ENCODE measurements at regions not wholly inside any gene's neighbourhood (a gene's known extent, or its start where the extent isn't known, plus 50 kb on each side); places are given as distances from the start of the nearest gene placed in this dataset.
"Not testable (repeated sequence)": the region's sequence is repeated elsewhere in the genome, so short reads cannot be mapped to it uniquely, and the experiment has no call there.

DNA sequence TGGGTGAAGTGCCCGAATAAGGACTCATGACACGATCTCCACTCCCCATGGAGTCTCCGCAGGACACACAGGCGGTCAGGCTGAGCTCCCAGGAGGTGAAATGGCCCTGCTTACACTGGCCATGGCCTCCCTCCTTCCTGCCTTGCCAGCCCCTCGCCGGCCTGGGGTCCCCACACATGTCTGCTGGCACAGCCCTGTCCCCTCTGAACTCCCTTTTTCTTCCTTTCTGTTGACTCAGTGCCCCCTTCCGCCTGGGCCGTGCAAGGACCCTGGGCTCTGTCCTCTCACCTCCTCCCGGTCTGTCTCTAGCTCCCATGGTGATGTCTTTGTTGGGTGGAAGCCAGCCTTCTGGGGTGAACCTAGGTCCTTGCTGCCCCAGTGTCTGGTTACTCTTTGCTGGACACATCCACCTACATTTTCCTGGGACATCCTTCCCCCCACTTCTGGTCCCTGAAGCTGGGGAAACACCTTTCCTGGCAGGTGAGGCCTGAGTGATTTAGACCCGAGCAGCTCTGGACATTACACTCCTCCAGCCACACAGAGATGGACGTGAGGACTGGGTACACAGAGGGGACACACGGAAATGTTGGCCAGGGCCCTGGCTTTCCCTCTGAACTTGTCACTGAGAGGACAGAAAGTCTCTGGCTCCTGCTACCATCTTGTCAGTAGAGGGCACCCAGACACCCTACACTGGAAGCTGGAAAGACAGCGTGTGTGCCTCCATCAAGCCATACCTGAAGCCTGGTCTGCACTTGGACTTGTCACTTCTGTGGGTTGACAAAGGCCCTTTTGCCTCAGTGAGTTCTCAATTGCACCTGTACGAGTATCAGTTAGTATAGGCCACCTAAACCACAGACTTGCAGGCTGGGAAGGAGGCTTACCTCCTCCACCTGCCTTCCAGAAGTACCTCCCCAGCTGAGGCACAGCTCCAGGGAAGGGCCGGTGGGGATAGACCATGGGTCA, 864.3 kb downstream of the TBC1D22A start:
- DNase-seq = no peak

DNA sequence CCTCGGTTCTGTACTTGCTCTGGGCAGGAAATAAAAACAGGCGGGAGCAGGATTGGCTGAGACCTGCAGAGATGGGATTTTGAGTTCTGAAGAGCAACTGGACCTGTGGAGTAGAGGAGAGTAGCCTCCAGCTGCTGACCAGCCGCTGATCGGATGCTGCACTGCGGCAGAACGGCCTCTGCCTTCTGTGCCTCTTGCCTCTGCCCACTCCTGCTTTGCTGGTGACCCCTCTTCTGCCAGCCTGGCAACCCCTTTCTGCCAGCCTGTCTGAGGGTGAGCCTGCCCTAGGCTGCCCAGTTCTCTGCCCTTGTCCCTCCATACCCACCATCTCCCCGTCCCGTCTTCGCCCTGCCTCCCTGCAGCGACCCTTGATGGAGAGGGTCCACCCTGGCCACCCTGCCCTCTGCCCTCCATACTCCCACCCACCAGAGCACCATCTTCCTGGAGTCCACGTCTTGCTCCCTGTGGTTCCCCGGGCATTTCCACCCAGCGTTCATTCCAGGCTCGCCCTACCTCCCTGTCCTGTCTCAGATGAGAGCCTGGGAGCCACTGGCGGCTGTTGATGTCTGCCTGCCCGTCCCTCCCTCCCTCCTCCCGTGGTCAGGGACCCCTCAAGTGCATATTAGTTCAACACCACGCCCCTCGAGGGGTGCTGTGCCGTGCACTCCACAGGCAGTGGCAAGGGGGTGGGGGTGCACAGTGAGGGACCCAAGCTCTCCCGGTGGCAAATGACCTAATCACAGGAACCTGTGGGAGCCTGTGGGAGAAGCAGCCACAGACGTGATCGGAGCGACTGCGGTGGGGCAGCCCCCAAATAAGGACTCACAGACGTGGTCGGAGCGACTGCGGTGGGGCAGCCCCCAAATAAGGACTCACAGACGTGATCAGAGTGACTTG, 863.3 kb downstream of the TBC1D22A start:
- no peak for DNase-seq

DNA sequence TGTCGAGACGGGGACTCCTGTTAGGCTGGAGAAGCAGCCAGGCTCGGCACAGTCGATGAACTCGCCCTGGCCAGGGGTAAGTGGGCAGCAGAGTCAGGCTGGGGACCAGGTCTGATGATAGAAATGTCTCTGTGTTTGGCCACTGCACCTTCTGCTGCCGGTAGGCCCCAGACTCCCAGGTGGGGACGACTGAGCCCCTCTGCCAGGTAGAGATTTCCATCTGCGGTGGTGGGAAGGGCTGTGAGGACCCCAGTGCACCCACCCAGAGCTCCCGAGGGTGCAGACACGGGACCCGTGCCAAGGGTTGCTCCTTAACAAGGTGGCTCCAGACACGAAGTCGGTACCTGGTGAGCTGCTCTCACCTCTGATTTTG, 862.5 kb downstream of the TBC1D22A start:
- DNase-seq = no peak

DNA sequence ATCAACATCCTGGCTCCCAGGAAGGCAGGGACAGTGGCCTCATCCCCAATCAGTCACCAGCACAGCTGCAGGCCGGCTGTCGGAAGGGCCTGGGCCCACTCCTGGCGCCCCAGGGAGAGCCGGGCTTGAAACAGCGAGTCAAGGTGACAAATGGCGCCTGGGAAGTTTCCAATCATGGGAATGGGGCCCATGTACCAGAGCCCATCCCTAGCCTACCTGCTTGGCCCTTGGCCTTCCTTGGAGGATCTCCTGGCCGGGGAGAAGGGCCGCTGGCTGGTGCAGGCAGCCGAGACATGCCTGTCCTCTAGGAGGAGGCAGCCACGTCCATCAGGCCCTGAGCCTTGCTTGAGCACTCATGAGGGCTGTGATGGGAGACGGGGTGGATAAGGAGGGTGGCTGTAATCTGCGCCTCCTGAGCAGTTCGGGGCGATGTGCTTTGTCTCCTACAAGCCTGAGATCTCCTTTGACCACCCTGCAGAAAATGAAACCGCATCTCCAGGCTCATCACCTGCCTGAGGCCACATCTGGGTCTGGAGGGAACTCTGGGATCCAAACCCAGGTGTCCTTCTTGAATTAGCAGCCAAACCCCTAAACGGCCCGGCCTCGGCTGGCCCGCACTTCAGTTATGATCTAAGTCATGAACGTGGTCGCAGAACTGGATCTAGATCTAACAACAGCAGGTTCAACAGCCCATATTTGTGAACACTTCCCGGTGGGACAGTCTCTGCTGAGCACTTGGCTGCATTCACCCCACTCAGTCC, 862.0 kb downstream of the TBC1D22A start:
- no peak for DNase-seq

DNA sequence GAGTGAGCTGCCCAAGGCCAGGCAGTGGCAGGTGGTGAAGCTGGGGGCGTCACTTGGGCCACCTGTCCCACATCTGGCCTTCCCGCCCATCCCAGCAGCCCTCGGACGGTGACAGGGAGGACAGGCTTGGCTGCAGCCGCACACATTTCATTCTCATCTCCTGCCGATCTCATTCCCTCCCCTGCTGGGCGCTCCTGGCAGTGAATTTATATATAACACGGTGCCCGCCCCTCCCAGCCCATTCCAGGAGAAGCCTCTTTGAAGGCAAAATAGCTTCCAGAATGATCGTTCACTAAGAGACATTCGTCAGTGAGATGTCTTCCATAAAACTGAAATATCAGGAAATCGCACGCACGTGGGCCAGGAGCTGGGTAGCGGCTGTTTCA, 861.3 kb downstream of the TBC1D22A start:
- DNase-seq = no peak

DNA sequence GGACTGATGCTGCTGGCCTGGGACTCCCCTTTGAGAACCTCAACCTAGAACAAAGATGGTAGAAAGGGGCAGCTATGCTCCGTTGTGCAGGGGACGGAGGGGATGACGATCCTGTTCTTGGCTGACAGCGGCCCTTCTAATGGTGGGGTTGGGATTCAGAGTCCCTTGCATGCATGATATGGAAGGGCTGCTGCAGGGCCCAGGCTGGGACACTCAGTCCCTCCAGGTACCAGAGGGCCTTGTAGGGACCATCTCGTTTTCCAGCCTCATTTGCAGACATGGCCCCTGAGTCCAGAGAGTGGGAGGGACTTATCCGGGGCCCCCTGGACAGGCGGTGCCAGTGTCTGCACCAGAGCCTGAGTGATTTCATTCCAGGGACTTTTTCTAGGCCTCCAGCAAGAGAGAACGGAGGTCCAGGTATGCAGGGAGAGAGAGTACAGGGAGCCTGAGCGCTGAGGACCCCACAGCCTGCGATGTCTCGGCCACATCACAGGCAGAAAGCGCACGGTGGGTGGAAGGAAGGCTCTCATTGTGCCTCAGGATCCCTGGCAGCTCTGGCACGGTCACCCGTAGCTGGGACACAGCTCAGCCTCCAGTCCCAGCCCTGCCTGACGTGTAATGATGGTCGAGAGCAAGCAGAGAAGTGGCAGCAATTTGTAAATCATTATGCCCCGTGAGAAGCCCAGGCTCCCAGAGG, 860.8 kb downstream of the TBC1D22A start:
- DNase-seq = no peak

DNA sequence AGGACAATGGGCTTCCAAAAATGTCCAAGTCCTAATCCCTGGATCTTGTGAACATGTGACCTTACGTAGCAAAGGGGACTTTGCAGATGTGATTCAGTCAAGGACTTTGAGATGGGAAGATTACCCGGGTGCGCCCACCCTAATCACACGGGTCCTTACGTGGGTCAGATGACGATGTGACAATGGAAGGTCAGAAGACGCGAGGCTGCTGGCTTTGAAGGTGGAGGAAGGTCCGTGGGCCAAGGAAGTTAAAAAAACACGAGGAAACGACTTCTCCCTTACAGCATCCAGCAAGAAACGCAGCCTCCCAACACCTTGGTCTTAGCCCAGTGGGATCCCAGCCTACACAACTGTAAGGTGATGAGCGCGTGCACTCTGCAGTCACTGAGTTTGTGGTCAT, 860.1 kb downstream of the TBC1D22A start:
- DNase-seq = no peak

DNA sequence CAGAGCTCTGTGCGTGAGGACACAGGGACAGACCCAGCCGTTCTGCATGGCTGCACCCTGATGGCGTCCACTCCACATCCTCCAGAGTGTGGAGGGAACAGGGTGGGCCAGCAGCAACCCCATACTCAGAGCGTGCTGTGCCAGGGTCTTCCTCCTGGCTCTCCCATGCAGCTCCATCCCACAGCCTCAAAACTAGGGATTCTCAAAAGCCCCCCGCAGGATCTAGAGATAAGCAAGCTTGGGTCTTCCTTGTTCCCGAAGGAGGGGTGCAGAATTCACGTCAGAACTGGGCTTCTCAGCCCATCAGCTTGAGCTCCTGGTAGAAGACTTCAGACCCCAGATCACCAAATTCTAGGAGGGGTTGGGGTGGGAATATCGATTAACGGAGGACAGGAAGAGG, 858.8 kb downstream of the TBC1D22A start:
- DNase-seq = no peak

DNA sequence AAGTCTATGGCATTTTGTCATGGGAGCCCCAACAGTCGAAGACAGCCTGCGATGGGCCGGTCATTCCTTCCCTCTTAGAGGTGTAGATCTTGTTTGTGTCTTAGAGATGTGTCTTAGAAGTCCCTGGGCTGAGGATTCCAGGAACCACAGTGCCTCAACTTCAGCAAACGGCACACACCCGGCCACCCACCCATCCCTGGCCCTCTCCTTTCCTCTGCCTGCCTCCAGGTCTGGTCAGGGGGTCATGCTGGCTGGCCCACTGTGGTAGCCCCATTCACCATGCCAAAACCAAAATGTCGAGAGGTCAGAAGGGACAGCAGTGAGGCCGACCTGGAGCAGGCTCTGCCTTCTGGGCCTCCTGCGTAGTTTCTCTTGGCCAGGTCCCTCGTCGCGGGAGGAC, 857.9 kb downstream of the TBC1D22A start:
- DNase-seq = no peak

DNA sequence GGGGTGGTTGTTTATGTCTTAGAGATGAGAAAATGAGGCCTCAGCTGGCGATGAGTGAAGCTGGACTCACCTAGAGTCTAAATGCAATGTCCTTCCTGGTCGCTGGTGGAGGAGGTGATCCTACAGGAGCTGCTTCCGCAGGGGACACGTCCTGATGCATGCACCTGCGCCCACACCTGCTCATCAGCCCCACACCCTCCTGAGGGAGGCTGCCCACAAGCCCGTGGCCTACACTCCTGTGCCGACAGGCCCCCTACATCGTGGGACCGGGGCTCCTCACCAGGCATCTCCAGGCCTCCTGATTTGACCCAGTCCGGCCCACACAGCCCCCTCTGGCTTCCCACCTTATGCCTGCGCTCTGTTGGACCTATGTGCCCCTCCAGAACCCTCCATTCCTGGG, 857.2 kb downstream of the TBC1D22A start:
- DNase-seq = no peak

DNA sequence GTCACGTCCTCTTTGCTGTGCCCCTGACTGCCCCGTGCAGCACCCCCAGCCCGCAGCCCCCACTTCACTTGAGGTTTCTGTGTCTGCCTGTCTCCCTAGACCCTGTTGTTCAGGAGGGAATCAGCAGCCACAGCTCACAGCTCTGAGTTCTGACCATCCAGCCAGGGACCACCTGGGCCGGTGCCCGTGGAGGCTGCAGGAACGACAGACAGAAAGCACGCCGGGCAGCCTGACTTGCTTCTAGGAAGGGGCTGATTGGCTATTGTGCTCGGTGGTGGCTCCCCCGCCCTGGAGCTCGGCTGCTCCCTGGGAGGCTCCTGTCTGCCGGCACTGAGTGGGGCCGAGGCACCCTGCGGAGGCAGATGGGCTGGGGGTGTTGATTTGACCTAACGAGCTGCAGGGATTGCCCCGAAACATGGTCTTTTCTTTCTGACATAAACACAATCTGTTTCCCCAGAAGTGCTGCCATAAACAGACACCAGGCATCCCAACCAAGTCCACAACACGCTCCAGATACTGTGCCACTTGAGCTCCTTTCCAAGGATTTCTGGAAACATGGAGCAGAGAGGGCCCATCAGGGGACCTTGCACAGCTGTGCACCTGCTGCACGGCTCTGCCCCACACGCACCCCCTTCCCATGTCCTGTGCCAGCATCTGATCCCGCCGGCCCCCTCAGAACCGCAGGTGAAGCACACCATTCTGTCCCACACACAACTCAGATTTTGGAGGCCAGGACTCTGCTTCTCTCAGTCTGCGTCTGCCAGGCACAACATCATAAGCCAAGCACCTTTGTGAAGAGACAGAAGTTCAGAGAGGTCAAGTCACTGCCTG, 855.9 kb downstream of the TBC1D22A start:
- no peak for DNase-seq

DNA sequence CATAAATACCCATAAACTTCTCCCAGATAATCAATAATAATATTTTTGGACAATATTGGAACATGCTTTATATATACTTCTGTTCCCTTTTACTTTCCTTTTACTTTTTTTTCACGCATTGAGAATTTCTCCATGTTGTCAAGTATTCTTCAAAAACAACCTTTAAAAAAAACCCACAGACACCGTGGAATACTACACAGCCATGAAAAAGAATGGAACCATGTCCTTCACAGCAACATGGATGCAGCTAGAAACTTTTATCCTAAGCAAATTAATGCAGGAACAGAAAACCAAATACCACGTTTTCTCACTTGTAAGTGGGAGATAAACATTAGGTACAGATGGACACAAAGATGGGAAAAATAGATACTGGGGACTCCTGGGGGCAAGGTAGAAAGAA, 854.7 kb downstream of the TBC1D22A start:
- no peak for DNase-seq

DNA sequence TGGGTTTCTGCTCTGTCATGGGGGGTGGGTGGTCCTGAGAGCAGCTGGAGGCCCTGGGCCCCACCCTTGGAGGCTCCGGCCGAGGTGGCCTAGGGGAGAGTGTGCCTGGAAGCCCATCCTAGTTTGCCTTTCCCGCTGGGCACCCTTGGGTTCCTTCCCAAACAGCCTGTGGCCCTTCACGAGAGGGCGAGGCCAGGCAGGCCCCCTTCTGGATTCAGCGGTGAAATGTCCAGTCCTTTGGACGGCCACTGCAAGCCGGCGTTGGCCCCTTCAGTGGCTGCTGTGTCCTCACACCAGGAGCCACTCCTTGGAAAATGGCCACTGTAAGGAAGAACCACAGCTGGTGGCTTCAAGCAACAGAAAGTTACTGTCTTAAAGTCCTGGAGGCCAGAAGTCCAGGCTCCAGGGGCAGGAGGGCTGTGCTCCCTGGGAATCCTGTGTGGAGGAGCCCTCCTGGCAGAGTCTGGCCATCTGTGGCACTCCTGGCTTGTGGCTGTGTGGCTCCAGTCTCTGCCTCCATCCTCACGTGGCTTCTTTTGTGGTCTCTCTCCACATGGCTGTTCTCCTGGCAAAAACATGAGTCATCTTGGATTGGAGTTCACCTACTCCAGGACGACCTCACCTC, 854.1 kb downstream of the TBC1D22A start:
- no peak for DNase-seq

DNA sequence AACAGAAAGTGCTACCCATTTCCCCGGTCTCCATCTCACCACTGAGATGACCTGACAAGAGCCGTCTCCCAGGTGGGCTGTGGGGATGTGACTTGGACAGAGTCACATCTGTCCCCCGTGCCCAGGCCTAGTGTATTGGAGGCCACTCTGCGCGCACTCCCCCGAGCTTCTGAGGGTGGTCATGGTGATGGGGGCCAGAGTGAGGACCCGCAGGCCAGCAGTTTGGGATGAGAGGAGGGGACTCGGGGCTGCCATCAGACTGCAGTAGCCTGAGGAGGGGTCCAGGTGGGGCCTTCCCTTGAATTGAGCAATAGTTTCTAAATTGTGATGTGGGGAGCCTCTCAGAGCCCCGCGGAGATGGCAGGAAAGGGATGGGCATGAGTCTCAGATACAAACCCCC, 852.6 kb downstream of the TBC1D22A start:
- no peak for DNase-seq

DNA sequence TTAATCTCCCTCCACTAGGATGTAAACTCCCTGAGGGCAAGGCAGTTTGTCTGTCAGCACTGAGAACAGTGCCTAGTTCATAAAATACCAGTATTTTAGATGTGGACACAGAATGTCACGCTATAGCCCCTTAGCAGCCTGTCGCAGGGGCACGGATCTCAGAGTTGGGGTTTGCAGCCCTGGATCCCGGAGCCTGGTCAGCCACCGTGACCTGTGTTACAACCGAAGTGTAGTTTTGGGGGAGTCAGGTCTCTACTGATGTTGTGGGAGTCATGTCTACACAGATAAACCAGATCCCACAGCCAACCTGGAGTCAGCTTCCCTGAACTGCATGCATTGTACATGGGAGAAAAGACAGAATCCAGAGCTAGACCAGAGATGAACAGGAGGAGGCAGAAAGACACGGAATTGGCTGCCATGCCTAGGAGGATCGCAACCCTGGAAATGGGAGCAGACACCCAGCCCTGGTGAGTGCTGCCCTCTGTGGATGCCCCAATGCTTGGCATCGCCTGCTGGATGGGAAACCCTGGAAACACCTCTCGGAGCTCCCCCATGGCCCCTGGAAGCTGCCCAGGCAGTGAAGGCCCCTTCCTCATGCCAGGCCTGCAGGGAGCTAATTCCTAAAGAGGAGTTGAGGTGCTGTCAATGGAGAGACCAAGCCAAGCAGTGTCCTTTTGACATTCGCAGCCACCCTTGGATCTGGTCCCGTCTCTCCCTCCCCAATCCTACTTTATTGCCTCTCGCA, 851.3 kb downstream of the TBC1D22A start:
- DNase-seq = no peak

DNA sequence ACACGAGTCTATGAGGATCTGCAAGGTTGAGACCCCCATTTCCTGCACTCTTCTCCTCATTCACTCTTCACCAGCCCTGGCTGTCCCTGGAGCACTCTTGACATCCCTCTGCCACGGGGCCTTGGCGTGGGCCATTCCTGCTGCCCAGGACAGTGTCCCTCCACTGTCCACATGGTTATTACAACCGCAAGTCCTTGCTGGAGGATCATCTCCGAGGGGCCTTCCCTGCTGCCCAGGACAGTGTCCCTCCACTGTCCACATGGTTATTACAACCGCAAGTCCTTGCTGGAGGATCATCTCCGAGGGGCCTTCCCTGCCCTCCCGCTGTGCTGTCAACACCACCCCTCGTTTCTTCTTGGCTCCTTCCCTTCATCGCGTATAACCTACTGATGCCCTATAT, 850.7 kb downstream of the TBC1D22A start:
- not testable (repeated sequence) for DNase-seq

DNA sequence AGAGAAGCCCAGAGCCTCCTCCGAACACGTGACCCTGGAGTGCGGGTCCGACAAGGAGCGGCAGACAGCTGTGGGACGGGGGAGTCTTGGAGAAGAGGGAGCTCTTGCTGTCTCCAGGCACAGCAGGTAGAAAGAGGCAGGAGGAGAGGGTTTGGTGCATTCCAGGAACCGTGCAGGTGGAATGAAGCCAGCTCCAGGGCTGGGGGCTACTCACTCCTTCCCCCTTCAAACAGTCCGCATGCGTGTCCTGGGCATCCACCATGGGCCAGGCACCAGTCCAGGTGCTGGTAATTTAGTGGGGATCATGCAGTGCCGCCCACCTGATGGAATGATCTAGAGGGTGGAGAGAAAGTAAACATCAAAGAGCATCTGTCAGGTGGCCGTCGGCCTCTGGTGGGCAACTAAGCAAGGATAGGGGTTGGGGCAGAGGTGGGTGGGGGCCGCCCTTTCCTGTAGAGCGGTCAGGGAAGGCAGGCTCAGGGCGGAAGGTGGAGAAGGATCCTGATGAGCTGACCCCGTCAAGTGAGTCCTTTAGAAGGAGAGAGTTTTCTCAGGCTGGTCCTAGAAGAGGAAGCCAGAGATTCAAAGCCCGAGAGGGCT, 850.0 kb downstream of the TBC1D22A start:
- no peak for DNase-seq

DNA sequence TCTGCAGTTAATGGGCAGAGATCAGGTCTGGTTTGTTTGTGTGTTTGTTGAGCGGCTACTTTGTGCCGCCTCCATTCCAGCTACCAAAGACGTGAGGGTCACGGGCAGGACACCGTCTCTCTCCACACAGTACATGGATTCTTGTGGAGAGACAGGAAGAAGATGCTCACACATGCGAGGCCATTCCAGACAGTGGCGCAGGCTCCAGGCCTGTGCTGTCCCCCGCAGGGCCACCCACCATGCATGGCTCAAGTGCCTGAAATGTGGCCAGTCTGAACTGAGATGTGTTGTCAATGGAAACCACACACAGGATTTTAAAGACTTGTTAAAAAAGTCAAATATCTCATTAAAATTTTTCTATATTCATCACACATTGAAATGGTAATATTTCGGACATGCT, 848.3 kb downstream of the TBC1D22A start:
- DNase-seq = no peak

DNA sequence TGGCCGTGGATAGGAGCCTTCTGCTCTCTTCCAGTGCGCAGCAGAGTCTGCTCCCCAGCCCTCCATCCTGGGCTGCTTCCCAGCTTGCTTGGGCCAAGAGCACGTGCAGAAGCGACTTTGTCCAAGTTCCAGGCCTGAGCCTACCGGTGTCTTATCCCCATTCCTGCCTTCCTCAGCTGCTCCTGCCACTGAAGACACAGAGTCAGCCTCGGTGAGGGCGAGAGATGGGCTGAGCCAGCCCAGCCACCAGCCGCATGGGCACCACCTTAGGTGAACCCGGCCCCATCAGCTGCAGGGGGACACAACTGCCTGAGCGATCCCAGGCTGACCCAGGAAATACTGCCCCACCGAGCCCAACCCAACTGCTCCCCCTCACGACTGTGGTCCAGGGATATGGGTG, 847.8 kb downstream of the TBC1D22A start:
- no peak for DNase-seq

DNA sequence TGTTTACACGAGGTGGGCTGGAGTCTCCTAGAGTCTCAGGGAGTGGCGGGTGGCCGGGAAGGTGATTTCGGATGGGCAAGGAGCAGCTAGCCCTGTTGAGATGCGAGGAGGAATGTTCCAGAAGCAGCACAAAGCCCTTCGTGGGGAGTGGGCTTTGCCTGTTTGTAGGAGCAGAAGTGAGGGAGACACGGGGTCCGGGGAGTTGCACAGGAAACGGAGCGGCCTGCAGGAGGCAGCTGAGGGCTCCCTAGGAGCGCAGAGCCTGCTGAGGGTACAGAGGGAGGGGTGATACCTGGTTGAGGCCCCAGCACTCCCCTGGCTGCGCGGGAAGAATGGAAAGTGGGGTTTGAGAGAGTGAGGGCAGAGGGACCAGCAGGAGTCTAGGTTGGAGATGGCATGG, 847.2 kb downstream of the TBC1D22A start:
- DNase-seq = no peak

Data from dermis blood vessel endothelial cell (primary cell).